MM.1S (cell line): ENCODE measurements at regions not wholly inside any gene's neighbourhood (a gene's known extent, or its start where the extent isn't known, plus 50 kb on each side); places are given as distances from the start of the nearest gene placed in this dataset.

Experiments
- DNase-seq: peaks from one replicate; pipeline ENCODE4 v3.0.0-alpha.2; 2015
- H2AFZ ChIP-seq: fragments of 300-600 bp; sonication (generic); 2 replicates; pipeline ENCODE4 v1.6.0; 2016; ENCODE audit warnings: antibody characterized with exemption, low read length
- H3F3A ChIP-seq: fragments of 300-600 bp; sonication (generic); 2 replicates; pipeline ENCODE4 v1.6.1; 2016; ENCODE audit warnings: mild to moderate bottlenecking, antibody characterized with exemption, low read length, moderate library complexity, mixed read lengths; ENCODE audit not compliant: insufficient read depth
- H3K27ac ChIP-seq: fragments of 300-600 bp; sonication (generic); 2 replicates; pipeline ENCODE4 v1.5.1; 2016; ENCODE audit warnings: mild to moderate bottlenecking, low read length
- H3K27me3 ChIP-seq: fragments of 300-600 bp; sonication (generic); replicated peaks from 2 replicates; pipeline ENCODE4 v1.6.0; 2016; ENCODE audit warnings: low read length; ENCODE audit not compliant: insufficient read depth
- H3K36me3 ChIP-seq: fragments of 300-600 bp; sonication (generic); replicated peaks from 2 replicates; pipeline ENCODE4 v1.6.1; 2016; ENCODE audit warnings: mild to moderate bottlenecking, low read length, mixed read lengths; ENCODE audit not compliant: insufficient read depth
- H3K4me1 ChIP-seq: fragments of 300-600 bp; sonication (generic); 2 replicates; pipeline ENCODE4 v1.6.1; 2016; ENCODE audit warnings: low read length, mixed read lengths
- H3K4me2 ChIP-seq: fragments of 300-600 bp; sonication (generic); 2 replicates; pipeline ENCODE4 v1.6.0; 2016; ENCODE audit warnings: low read depth, low read length
- H3K4me3 ChIP-seq: fragments of 300-600 bp; sonication (generic); 2 replicates; pipeline ENCODE4 v1.5.1; 2016; ENCODE audit warnings: low read length, mixed read lengths
- H3K79me2 ChIP-seq: fragments of 300-600 bp; sonication (generic); 2 replicates; pipeline ENCODE4 v1.6.1; 2016; ENCODE audit warnings: mixed run types, low read length, mixed read lengths
- H3K9ac ChIP-seq: fragments of 300-600 bp; sonication (generic); 2 replicates; pipeline ENCODE4 v1.6.1; 2016; ENCODE audit warnings: low read length, mixed read lengths
- H3K9me2 ChIP-seq: fragments of 300-600 bp; sonication (generic); replicated peaks from 2 replicates; pipeline ENCODE4 v1.6.1; 2016; ENCODE audit warnings: mild to moderate bottlenecking, low read length, mixed read lengths; ENCODE audit not compliant: insufficient read depth
- H3K9me3 ChIP-seq: fragments of 300-600 bp; sonication (generic); replicated peaks from 2 replicates; pipeline ENCODE4 v1.6.1; 2016; ENCODE audit warnings: mild to moderate bottlenecking, low read length, mixed read lengths; ENCODE audit not compliant: insufficient read depth
- H4K20me1 ChIP-seq: fragments of 300-600 bp; sonication (generic); 2 replicates; pipeline ENCODE4 v1.6.1; 2016; ENCODE audit warnings: mild to moderate bottlenecking, low read length, moderate library complexity, mixed read lengths; ENCODE audit not compliant: insufficient read depth
- CTCF ChIP-seq: fragments of 300-600 bp; sonication (generic); IDR thresholded peaks from 2 replicates; pipeline ENCODE4 v1.5.1; 2016; ENCODE audit warnings: antibody characterized with exemption, low read length, mixed read lengths
- EZH2 ChIP-seq: fragments of 300-600 bp; sonication (generic); optimal IDR thresholded peaks from 2 replicates; pipeline ENCODE3; 2017; ENCODE audit warnings: low read depth, mild to moderate bottlenecking, antibody characterized with exemption, low read length, mixed read lengths
- EZH2phosphoT487 ChIP-seq: fragments of 300-600 bp; sonication (generic); IDR thresholded peaks from 2 replicates; pipeline ENCODE4 v1.6.1; 2018; ENCODE audit warnings: antibody characterized with exemption, low read length

- no peaks in the 10 kb centered on the region for H3K9me3 ChIP-seq
- H3K4me3 ChIP-seq: no peak overlapping the region
Observed at GRCh38 chr10:128802062-128802461, 665.0 kb upstream of the MGMT start.

GRCh38 chr10:128803790-128804189 is 663.3 kb upstream of the MGMT start:
- Histone ChIP-seq H3K4me3 (no peak overlapping the region), H3K4me2 (no peak overlapping the region), H3K9me3 (no peaks in the 10 kb centered on the region), H4K20me1 (no peaks in the 10 kb centered on the region), H3K27me3 (no peaks in the 10 kb centered on the region), H3K4me1 (no peaks in the 10 kb centered on the region), H3K36me3 (no peaks in the 10 kb centered on the region), H3K9me2 (no peaks in the 10 kb centered on the region), H3K9ac (no peak overlapping the region), H3K79me2 (no peaks in the 10 kb centered on the region), H3K27ac (no peak overlapping the region), H2AFZ (no peak overlapping the region), H3F3A (no peaks in the 10 kb centered on the region)
- TF ChIP-seq EZH2phosphoT487 (no peak), EZH2 (no peak), CTCF (no peak)
- DNase-seq: no peak

More at GRCh38 chr10:128802062-128802461, 665.0 kb upstream of the MGMT start:
- Histone ChIP-seq H3K79me2 (no peaks in the 10 kb centered on the region), H3K27me3 (no peaks in the 10 kb centered on the region), H2AFZ (no peak overlapping the region), H3K9me2 (no peaks in the 10 kb centered on the region), H3K4me1 (no peaks in the 10 kb centered on the region), H4K20me1 (no peaks in the 10 kb centered on the region), H3K36me3 (no peaks in the 10 kb centered on the region), H3K27ac (no peak overlapping the region), H3F3A (no peaks in the 10 kb centered on the region), H3K4me2 (no peak overlapping the region), H3K9ac (no peak overlapping the region)
- no peak for TF ChIP-seq EZH2phosphoT487
- no peak for TF ChIP-seq EZH2
- no peak for TF ChIP-seq CTCF
- DNase-seq: no peak

- DNase-seq: no peak
- Histone ChIP-seq H3K4me2 (no peak overlapping the region), H3K9me2 (no peaks in the 10 kb centered on the region)
Observed at GRCh38 chr10:128804411-128804810, 662.6 kb upstream of the MGMT start.

More at GRCh38 chr10:128804411-128804810, 662.6 kb upstream of the MGMT start:
- Histone ChIP-seq H3K27me3 (no peaks in the 10 kb centered on the region), H3K36me3 (no peaks in the 10 kb centered on the region), H3K79me2 (no peaks in the 10 kb centered on the region), H3K9me3 (no peaks in the 10 kb centered on the region), H3K27ac (no peak overlapping the region), H2AFZ (no peak overlapping the region), H3K9ac (no peak overlapping the region), H4K20me1 (no peaks in the 10 kb centered on the region), H3K4me1 (no peaks in the 10 kb centered on the region), H3K4me3 (no peak overlapping the region), H3F3A (no peaks in the 10 kb centered on the region)
- TF ChIP-seq EZH2 (no peak), CTCF (no peak), EZH2phosphoT487 (no peak)
